ENCODE measurements at regions not wholly inside any gene's neighbourhood (a gene's known extent, or its start where the extent isn't known, plus 50 kb on each side); places are given as distances from the start of the nearest gene placed in this dataset.

DNA sequence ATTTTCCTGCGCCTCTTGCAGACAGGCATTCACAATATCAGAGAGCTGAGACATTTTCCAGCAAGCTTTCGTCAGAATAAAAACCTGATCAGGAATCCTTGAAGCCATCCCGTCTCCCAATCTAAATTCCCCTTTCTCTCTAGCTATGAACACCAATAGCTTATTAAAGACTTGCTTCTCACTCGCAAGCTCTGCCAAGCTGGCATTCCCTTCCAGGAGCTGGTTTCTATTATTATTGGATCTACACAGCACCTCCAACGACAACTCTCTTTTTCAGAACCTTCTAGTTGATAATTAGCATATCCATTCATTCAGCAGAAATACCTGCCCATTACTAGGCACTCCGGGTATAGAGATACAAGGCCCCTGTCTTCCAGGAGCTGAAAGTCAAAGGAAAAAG, 350.3 kb downstream of the MTX2 start:
- ATAC-seq (peak; percentile 83), DNase-seq (peak; percentile 31)
- intact Hi-C loops (cut with micrococcal nuclease) = no loop called here

DNA sequence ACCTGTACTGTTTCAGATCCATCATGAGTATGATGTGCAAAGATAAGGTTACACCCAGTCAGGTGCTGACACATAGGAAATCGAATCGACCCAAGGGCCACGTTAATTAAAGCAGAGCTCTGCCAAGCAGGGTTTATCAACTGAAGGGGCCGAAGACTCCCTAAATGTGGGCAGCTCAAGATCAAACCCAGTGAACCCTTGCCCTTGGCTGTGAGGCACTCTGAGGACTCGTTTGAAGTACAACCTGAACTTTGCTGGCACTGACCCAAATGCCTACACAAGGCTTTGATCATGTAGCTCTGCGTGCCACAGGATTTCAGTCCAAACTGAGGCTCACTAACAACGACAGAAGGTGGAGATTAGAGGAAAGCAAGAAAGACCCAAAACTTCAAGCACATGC, 352.1 kb downstream of the MTX2 start:
- ATAC-seq (no peak), DNase-seq (no peak)
- intact Hi-C loops (cut with micrococcal nuclease) = no loop called here

DNA sequence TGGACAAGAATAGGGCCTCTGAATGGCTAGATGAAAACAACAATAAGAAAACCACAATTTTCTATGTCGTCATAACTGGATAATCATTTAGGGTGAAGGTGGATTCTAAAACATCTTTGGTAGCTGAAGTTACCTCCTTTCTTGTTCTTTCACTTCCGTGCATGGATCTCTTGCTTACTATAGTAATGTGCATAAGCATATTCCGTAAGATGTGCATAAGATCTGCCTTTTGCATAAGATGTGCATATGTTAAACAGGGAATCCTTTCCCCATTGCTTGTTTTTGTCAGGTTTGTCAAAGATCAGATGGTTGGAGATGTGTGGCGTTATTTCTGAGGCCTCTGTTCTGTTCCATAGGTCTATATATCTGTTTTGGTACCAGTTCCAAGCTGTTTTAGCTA, 353.6 kb downstream of the MTX2 start:
- DNase-seq (no peak), ATAC-seq (no peak)
- intact Hi-C loops (cut with micrococcal nuclease) = no loop called here

DNA sequence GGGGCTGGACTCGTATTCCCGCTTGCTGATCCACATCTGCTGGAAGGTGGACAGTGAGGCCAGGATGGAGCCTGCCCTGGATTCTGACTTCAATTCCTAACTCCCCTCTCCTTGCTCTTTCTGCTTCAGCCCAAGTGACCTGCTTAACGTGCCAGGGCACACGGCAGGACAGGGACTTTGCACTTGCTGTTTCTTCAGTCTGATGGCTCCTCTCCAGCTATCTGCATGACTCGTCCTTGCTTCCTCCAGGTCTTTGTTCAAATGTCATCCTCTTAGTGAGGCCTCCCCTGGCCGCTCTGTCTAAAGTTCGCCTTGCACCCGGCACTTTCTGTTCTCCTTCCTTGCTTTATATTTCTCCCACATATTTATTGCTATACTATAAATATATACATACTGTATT, 357.6 kb downstream of the MTX2 start:
- intact Hi-C loops (cut with micrococcal nuclease) = no loop called here
- ATAC-seq (no peak), DNase-seq (no peak)

DNA sequence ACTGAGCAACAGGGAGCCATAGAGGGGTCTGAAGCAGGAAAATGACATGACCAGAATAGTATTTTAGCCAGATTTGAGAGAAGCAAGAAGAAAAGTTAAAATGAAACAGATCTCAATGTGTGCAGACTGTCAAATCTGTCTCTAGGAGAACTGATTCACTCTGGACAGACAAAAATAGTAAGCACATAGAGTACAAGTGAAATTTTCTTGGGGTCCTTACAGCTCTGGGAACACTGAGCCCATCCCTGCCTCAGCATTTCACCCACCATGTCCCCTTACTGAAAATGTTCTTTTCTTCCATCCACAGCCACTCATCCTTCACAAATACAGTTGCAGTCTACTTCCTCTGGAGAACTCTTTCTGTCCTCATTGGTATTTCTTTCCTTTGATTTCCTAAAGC, 359.2 kb downstream of the MTX2 start:
- intact Hi-C loops (cut with micrococcal nuclease) = no loop called here
- no peak for DNase-seq
- ATAC-seq = peak; percentile 75

DNA sequence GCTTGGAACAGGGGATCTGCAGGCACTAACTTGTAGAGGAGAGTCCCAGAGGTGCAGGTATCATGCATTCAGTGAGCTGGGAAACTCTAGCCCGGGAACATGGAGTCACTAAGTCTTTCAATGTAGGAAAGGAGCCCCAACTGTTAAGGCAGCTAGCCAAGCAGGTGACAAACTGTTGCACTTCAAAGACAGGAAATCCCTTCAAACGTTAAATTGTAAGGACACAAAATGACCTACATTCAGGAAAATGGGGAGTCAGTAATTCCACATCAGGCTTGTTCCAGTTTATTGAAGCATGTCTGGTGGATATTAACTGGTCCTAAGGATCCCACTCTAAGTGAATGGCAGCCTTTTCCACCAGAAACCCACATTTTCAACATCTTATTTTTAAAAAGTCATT, 364.5 kb downstream of the MTX2 start:
- DNase-seq (no peak), ATAC-seq (no peak)
- intact Hi-C loops (cut with micrococcal nuclease) = no loop called here

DNA sequence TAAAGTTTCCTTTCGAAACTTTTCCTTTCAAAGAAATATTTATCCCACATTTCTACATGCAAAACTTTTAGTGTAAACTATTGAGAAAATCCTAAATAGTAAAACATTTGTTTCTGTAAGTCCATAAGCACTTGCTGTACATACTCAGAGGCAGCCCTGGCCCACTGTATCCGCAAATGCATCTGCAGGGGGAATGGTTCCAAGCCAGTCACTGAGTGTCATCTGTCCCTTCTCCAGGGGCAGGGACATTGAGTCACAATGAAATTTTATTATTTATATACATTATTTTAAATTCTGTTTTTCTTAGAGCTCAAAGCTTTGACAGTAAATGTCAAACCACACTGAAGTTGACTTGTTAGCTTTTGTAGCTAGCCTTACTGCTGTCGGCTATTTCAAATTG, 367.2 kb downstream of the MTX2 start:
- ATAC-seq (no peak), DNase-seq (no peak)
- intact Hi-C loops (cut with micrococcal nuclease) = loop anchor here (5.0 kb wide), 1 partner anchor 509 kb away; the partner anchor contains the start of gene HOXD8

DNA sequence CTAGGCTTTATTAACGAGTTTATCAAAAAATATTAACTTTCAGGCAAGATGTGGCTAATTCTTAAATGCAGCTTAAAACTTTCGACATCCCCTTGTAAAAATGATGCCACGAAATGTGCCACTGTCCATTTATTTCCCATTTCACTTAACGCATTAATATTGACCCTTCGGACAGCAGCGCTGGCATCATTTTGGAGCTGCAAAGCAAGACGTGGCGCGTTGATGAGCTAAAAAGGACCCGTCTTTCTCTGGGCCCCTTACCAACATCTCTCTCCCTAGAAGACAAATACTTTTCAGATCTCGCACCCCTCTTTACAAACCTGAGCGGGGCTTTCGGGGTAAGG, 367.9 kb downstream of the MTX2 start:
- ATAC-seq (no peak), DNase-seq (no peak)
- intact Hi-C loops (cut with micrococcal nuclease) = loop anchor here (5.0 kb wide), 1 partner anchor 510 kb away; the partner anchor contains the start of gene HOXD8

DNA sequence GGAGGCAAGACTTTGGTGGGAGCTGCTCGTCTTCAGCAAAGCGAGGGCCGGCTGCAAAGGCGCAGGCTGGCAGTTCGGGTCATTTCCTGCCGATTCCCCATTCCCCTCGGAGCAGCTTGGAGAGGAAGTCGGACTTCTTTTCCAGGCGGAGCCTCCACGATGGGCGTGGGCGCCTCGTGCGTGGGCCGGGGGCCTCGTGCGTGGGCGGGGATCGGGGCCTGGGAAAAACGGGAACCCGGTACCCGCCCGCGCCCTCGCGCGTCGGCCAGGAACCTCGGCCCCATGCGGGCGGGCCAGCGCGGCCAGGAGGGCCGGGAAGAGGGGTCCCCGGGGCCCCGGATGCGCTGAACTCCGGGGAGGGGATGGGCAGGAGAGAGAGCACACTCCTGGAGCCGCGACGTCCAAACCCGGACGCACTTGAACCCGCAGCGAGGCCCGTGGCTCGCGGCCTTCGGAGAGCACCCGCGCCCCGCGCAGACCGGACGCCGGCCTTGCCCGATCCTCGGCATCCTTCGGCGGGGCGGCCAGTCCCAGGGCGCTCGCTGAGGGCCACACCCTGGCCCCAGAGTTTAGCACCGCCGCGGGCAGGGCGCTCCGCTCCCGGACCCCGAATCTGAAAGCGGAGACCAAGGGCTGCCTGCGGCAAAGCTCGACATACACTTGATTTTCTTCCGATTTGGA, 368.4 kb downstream of the MTX2 start:
- ATAC-seq = peak; percentile 69
- intact Hi-C loops (cut with micrococcal nuclease) = loop anchor here (5.0 kb wide), 1 partner anchor 510 kb away; the partner anchor contains the start of gene HOXD8
- peak; percentile 53 for DNase-seq

DNA sequence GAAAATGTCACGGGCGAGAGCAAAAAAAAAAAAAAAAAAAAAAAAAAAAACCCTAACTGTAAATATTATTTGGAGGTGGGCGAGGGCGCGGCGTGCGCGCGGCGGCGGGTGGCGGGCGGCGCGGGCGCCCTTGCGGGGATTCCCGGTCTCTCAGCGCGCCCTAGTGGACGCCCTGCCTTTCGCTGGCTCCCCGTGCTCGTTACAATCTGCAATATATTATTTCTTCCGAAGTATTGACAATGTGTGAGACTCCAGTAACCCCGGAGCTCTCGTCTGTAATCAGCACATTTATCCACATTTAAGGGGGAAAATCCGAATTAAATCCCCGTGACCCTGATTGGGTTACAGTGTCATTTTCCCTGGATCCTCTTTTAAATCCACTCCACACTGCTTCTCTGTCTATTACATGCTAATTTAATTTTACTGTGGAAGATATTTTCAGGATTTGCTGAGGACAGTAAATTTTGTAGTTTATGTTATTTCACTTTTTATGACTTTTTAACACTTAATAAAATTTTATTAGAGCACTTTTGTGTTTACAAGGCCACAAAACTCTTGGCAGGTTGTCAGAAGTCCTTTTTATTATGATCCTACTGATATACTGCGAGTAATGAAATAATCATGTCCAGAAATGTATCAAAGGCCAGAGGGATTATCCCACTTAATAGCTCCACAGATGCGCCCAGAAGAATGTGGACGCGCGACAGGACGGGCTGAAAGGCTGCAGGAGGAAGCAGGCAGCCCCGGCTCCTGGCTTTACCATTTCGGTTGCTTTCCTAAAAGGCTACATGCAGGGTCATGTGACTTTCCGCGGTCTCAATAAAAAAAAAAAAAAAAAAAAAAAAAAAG, 369.1 kb downstream of the MTX2 start:
- DNase-seq = peak; percentile 81
- intact Hi-C loops (cut with micrococcal nuclease) = loop anchor here (5.0 kb wide), 1 partner anchor 511 kb away; the partner anchor contains the start of gene HOXD8
- ATAC-seq = peak; percentile 95

DNA sequence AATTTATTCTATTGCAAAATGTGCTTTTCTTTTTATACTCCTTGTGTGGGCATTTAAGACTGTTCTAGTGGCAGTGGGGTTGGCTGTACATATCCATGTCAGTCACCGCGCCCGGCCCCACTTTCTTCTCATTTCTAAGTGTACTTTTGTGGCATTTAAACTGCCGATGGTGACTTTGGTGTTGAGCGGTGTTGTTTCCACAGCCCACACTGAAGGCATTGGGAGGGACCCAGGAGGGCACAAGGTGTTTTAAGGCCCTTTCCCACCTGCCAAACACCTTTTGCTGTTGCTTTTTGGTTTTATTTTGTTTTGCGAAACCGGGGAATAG, 369.7 kb downstream of the MTX2 start:
- no peak for ATAC-seq
- intact Hi-C loops (cut with micrococcal nuclease) = loop anchor here (5.0 kb wide), 1 partner anchor 512 kb away; the partner anchor contains the start of gene HOXD8
- no peak for DNase-seq

DNA sequence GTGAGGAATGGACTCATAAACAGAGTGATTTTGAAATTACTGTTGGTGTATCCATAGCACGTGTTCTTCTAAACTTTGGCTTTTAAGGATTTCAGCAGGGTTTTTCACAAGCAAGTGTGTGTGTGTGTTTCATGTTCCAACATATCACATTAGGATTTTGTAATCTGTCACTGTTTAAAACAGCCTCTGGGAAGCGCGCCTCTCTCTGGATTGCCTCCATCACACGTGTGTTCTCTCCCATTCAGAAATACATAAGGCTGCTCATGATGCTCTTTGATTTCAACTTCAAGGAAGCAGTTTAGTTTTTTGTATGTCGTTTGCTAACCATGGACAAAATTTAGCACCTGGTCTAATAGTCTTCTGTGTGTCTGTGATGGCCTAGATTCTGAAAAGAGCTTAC, 370.4 kb downstream of the MTX2 start:
- DNase-seq = no peak
- intact Hi-C loops (cut with micrococcal nuclease) = loop anchor here (5.0 to 10.0 kb wide), 3 partner anchors 165 to 512 kb away; partner anchors contain the start of gene HOXD8
- ATAC-seq = no peak

DNA sequence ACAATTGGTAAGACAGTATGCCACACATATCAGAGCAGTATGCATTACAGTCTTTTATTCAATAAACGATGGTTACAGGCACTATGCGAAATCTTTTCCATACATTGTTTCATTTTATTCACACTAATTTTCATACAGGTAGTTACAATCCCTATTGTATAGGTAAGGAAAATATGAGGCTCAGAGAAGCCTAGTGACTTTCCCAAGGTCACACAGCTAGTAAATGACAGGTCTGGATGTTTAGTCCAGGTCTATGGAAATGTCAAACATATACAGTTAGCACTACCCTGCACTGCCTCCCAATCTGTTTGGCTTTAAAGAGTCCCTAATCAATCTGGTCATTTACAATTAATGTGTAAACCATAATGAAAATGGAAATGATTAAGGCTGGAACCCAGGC, 372.2 kb downstream of the MTX2 start:
- intact Hi-C loops (cut with micrococcal nuclease) = loop anchor here (5.0 to 10.0 kb wide), 2 partner anchors 167 to 499 kb away; no protein-coding TSS in a partner anchor
- ATAC-seq = no peak

DNA sequence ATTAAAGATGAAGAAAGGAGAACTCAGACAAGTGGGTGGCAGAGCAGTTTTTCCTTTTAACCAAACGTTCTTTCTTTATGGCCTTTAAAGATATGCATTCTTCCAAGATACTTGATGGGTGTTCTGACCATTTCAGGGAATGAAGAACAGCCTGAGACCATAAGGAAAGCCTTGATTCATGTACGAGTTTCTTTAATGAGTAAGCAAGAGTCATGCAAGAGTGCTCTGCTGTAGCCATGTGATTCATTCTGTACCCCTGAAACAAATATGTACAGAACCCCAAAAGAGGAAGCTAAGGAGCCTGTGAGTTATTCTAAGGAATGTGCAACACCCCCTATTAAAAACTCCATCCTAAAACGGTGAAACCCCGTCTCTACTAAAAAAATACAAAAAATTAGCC, 372.8 kb downstream of the MTX2 start:
- no peak for ATAC-seq
- intact Hi-C loops (cut with micrococcal nuclease) = loop anchor here (5.0 to 10.0 kb wide), 2 partner anchors 167 to 500 kb away; no protein-coding TSS in a partner anchor
- DNase-seq = no peak

More for the DNA sequence above, 372.2 kb downstream of the MTX2 start:
- no peak for DNase-seq

DNA sequence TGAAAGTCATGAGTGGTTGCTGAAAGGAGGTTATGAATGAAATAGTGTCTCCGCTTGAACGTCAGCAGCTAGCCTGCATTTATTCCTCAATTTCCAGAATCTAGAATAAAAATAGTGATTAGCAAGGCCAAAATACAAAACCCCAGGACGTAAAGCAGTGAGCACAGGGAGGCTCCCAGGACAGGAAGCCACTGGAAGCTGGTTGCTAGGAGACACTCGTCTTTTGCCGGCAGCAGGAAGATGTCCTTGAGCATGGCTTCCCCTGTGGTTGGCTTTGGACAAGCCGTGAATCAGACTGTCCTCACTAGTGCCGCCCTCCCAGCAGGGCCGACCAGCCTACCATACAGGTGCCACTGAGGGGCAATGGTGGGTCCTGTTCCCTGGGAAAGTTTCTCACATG, 374.4 kb downstream of the MTX2 start:
- DNase-seq = no peak
- no peak for ATAC-seq
- intact Hi-C loops (cut with micrococcal nuclease) = loop anchor here (5.0 to 10.0 kb wide), 2 partner anchors 169 to 501 kb away; no protein-coding TSS in a partner anchor

DNA sequence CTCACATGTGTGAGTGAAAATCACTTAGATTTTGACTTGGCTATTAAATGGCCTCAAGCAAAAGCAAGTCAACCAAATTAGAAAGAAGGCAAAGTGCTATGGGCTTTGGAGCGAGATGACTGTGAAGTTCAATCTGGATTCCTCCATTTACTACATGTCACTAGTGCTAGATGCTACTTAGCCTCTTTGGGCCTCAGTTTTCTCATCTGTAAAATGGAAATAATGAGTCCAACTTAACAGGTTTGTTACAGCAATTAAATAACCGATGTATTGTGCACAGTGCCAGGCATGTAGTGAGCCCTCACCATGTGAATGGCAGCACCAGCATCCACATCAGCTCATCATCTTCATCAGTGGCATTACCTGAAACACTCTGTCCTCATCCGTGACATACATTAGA, 376.3 kb downstream of the MTX2 start:
- ATAC-seq = no peak
- intact Hi-C loops (cut with micrococcal nuclease) = loop anchor here (10.0 kb wide), 1 partner anchor 171 kb away; no protein-coding TSS in a partner anchor

DNA sequence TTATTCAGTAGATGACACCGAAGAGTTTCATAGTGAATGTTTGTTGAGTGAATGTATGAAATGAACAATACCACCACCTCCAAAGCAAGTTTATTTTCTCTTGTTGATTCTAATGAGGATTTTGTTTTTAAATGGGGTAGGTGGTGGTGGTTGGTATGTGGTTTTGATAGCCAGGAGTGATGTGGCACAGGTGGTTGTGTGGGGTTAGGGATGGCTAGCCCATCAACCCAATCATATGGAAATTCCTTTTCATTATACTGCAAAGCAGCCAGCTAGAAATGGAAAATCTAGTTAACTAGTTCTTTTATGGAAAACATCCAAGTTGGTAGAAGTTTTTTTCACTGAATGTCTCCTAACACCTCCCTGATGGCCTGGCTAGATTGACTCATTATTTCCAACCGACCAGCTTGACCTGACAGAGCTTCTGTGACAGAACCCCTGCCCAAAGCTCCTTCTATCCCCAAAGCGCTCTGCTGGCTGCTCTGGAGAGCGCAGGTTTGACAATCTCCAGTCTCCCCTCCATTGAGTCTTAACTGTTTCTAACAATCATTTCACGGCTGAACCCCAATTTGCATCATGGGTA, 376.9 kb downstream of the MTX2 start:
- intact Hi-C loops (cut with micrococcal nuclease) = loop anchor here (10.0 kb wide), 1 partner anchor 171 kb away; no protein-coding TSS in a partner anchor
- DNase-seq (no peak), ATAC-seq (no peak)

More for the DNA sequence above, 376.3 kb downstream of the MTX2 start:
- no peak for DNase-seq

DNA sequence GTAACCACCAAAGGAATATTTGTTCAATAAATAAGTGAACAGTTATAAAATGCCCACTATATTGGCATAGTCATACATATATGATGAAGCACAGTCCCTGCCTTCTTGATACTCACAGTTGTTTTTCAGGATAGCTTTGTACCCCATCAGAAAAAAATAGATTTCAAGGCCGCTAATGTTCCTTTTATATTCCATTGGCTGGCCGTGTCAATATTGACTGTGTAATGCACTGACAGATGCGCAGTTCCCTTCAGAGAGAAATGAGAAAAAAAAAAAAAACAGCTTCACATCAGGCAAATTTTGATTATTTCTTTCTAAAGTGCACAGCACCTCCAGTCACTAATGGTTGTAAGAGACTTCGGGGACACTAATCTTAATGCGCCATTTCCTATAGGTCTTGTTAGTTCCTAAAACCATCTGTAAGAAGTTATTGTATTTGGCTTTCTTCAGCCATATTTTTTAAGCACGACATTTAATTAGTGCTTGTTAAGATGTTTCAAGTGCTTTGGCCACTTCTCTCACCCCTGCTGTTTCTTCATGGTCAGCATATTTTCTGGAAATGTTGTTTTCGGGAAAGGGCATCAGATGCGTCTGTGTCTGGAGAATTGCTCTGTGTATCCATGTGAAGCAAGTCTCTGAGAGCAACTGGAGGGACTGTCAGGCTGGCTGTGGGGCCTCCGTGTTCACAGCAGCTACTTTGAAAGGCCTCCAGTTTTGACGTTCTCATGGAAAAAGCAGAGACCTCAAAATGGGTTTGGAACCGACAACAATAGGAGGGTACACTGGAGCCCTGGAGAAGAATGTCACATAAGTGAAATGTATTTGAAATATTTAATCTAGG, 378.3 kb downstream of the MTX2 start:
- no peak for ATAC-seq
- intact Hi-C loops (cut with micrococcal nuclease) = loop anchor here (10.0 kb wide), 1 partner anchor 173 kb away; no protein-coding TSS in a partner anchor

More for the DNA sequence above, 378.3 kb downstream of the MTX2 start:
- no peak for DNase-seq

All from left ventricle myocardium superior (tissue), 1 donor.